ENCODE measurements at regions not wholly inside any gene's neighbourhood (a gene's known extent, or its start where the extent isn't known, plus 50 kb on each side); places are given as distances from the start of the nearest gene placed in this dataset.

DNA sequence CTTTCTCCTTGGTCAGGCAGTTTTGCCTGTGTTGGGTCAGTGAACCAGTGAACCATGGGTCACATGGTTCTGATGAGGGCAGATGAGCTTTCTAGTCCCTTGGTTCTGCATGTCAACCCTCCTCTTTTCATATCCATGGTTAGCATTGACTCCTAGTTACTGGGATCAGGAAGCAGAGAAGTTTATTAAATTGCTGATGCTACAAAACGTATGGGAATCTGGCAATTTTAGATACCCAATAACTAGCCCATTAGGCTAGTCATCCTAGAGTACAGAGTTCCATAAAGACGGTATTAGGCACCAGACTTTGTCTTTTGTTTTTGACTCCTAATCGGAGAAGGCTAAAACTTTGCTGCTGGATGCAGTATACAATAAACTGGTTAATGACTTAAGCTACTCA is 273.1 kb downstream of the ATPSCKMT start:
- DNase-seq (ENCODE audit: low read depth), result no peak
- no peak overlapping the region for H3K4me3 ChIP-seq (ENCODE audit: control insufficient read depth, low read depth, low read length)
- TF ChIP-seq, protein P1, sequence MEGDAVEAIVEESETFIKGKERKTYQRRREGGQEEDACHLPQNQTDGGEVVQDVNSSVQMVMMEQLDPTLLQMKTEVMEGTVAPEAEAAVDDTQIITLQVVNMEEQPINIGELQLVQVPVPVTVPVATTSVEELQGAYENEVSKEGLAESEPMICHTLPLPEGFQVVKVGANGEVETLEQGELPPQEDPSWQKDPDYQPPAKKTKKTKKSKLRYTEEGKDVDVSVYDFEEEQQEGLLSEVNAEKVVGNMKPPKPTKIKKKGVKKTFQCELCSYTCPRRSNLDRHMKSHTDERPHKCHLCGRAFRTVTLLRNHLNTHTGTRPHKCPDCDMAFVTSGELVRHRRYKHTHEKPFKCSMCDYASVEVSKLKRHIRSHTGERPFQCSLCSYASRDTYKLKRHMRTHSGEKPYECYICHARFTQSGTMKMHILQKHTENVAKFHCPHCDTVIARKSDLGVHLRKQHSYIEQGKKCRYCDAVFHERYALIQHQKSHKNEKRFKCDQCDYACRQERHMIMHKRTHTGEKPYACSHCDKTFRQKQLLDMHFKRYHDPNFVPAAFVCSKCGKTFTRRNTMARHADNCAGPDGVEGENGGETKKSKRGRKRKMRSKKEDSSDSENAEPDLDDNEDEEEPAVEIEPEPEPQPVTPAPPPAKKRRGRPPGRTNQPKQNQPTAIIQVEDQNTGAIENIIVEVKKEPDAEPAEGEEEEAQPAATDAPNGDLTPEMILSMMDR (IDR thresholded peaks at IDR 0.05; ENCODE audit: control insufficient read depth, insufficient read depth, low read depth, low read length, missing control alignments), result no peak

DNA sequence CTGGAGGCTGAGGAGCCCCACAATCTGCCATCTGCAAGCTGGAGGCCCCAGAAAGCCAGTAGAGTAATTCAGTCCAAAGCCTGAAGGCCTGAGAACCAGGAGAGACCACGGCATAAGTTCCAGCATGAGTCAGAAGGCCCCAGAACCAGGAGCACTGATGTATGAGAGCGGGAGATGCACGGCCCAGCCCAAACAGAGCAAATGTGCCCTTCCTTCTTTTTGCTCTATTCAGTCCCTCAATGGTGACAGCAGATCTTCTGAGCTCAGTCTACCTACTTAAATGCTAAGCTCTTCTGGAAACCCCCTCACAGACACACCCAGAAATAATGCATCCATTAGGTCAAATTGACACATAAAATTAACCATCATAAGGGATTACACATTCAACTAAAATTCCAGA is 277.6 kb downstream of the ATPSCKMT start:
- TF ChIP-seq, protein P1 (IDR thresholded peaks at IDR 0.05; ENCODE audit: control insufficient read depth, insufficient read depth, low read depth, low read length, missing control alignments), result no peak
- no peak for DNase-seq (ENCODE audit: low read depth)
- no peak overlapping the region for H3K4me3 ChIP-seq (ENCODE audit: control insufficient read depth, low read depth, low read length)

DNA sequence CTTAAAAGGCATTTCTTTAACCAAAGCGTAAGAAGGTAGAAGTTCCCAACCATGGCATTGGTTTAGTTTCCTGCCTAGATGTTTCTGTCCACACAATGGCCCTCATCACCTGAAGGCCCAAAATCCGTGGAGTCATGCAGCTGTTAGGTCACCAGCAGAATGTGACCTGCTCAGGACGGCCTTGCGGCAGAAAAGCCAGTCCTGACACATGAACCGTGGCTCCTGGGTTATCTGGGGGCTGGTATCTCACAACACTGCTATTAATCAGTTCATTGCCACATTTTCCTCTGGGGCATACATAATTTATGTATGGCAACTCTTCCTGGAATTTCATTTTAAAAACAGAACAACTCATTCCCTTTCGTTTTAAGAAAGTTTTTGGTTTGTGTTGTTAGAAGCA is 278.4 kb downstream of the ATPSCKMT start:
- TF ChIP-seq, protein P1 (IDR thresholded peaks at IDR 0.05; ENCODE audit: control insufficient read depth, insufficient read depth, low read depth, low read length, missing control alignments), result no peak
- DNase-seq (ENCODE audit: low read depth), result no peak
- no peak overlapping the region for H3K4me3 ChIP-seq (ENCODE audit: control insufficient read depth, low read depth, low read length)

DNA sequence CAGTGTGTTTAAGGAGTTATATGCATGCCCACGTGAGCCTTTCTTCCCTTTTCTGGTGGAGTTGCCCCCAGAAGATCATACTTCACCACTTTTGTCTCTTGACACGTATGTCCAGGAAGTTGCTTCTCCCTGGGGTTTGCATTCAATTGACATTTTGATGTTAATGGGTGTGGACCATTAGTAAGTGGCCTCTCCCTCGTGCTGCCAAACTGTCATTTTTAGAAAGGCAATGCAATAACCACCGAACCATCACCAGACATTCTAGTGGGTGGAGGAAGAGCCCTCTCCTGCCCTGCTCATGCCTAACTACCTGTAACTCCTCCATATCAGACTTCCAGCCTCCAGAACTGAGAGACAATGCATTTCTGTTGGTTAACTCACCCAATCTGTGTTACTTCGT is 290.8 kb downstream of the ATPSCKMT start:
- no peak overlapping the region for H3K4me3 ChIP-seq (ENCODE audit: control insufficient read depth, low read depth, low read length)
- TF ChIP-seq, protein P1 (IDR thresholded peaks at IDR 0.05; ENCODE audit: control insufficient read depth, insufficient read depth, low read depth, low read length, missing control alignments), result no peak
- no peak for DNase-seq (ENCODE audit: low read depth)

DNA sequence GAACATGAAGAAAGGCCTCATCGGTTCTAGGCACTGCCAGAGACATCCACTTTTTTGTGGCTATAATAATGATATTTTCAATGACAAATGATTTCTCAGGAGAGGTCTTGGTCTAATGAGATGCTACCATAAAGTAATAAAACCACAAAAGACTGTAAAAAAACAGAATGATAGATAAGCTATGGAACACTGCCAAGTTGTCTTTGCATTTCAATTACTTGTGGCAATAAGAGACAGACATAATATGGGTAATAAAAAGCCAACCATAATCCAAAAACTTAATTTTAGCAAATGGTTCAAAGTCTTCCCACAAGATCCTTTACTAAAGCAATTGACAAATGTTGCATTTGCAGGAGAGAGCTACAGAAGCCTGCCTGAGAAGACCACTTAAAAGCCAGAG is 292.5 kb downstream of the ATPSCKMT start:
- TF ChIP-seq, protein P1 (IDR thresholded peaks at IDR 0.05; ENCODE audit: control insufficient read depth, insufficient read depth, low read depth, low read length, missing control alignments), result no peak
- no peak for DNase-seq (ENCODE audit: low read depth)
- no peak overlapping the region for H3K4me3 ChIP-seq (ENCODE audit: control insufficient read depth, low read depth, low read length)

DNA sequence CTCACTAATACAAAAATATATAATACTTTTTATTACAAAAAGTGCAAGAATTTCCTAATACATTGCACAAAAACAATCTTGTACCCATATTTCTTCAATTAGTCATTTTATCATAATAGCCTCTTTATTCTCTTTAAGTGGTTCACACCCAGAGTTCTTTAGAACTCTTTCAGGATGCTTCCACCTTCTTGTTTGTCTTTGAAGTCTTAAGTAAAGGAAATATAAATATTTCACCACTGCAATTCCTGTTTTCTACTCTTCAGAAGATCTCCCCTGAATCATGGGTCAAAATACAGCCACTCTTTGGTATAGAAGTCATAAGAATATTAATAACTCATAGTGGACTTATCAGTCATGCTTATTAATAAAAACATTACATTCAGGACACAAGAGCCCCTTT is 293.0 kb downstream of the ATPSCKMT start:
- TF ChIP-seq, protein P1 (IDR thresholded peaks at IDR 0.05; ENCODE audit: control insufficient read depth, insufficient read depth, low read depth, low read length, missing control alignments), result no peak
- DNase-seq (ENCODE audit: low read depth), result no peak
- H3K4me3 ChIP-seq (ENCODE audit: control insufficient read depth, low read depth, low read length), result no peak overlapping the region

DNA sequence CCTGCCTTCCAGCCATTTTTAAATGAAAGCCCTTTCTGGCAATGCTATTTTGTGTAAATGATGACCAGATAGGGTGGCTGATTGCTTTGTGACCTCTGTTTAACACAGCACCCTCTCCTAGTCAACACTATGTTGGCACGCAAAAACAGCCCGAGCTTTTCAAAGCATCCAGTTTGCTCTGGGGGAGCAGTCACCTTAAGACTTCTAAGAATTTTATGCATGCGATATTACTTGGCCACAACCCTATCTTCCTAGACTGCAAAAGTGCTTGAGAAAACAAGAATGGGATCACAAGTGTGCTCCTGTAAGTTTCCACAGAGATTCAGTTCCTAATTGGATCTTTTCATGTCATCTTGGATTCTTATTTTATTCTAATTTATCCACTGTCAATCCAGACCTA is 294.1 kb downstream of the ATPSCKMT start:
- no peak overlapping the region for H3K4me3 ChIP-seq (ENCODE audit: control insufficient read depth, low read depth, low read length)
- no peak for DNase-seq (ENCODE audit: low read depth)
- TF ChIP-seq, protein P1 (IDR thresholded peaks at IDR 0.05; ENCODE audit: control insufficient read depth, insufficient read depth, low read depth, low read length, missing control alignments), result no peak
